OCI-LY1 (cell line): ENCODE measurements at regions not wholly inside any gene's neighbourhood (a gene's known extent, or its start where the extent isn't known, plus 50 kb on each side); places are given as distances from the start of the nearest gene placed in this dataset.

Experiments
- H2AFZ ChIP-seq: fragments of 200-600 bp; sonication (generic), shearing (Covaris generic); 2 replicates; pipeline ENCODE4 v1.6.0; 2014; ENCODE audit warnings: antibody characterized with exemption, mild to moderate bottlenecking, low read length
- H3F3A ChIP-seq: fragments of 200-600 bp; sonication (generic), shearing (Covaris generic); 2 replicates; pipeline ENCODE4 v1.6.0; 2014; ENCODE audit warnings: mild to moderate bottlenecking, antibody characterized with exemption, low read length, moderate library complexity; ENCODE audit not compliant: insufficient read depth
- H3K27ac ChIP-seq: fragments of 200-600 bp; sonication (generic); 2 replicates; pipeline ENCODE4 v1.5.1; 2014; ENCODE audit warnings: low read length, mixed run types, mild to moderate bottlenecking, low read depth; ENCODE audit not compliant: poor library complexity, severe bottlenecking
- H3K27me3 ChIP-seq: fragments of 200-600 bp; sonication (generic); 2 replicates; pipeline ENCODE4 v1.6.0; 2014; ENCODE audit warnings: antibody characterized with exemption, mild to moderate bottlenecking, low read length, moderate library complexity; ENCODE audit not compliant: insufficient read depth
- H3K36me3 ChIP-seq: fragments of 200-600 bp; sonication (generic); 2 replicates; pipeline ENCODE4 v1.6.1; 2014; ENCODE audit warnings: mild to moderate bottlenecking, antibody characterized with exemption, low read length, moderate library complexity, mixed read lengths; ENCODE audit not compliant: insufficient read depth
- H3K4me1 ChIP-seq: fragments of 200-600 bp; sonication (generic); 2 replicates; pipeline ENCODE4 v1.5.1; 2014; ENCODE audit warnings: mild to moderate bottlenecking, low read length, moderate library complexity; ENCODE audit not compliant: insufficient read depth, severe bottlenecking
- H3K4me2 ChIP-seq: fragments of 200-600 bp; sonication (generic), shearing (Covaris generic); 2 replicates; pipeline ENCODE4 v1.6.1; 2014; ENCODE audit warnings: low read length
- H3K4me3 ChIP-seq: fragments of 200-600 bp; sonication (generic); 2 replicates; pipeline ENCODE4 v1.5.1; 2014; ENCODE audit warnings: low read length, low read depth, mild to moderate bottlenecking, mixed read lengths; ENCODE audit not compliant: poor library complexity, severe bottlenecking
- H3K79me2 ChIP-seq: fragments of 200-600 bp; shearing (Covaris generic); 2 replicates; pipeline ENCODE4 v1.6.1; 2016; ENCODE audit warnings: mixed run types, low read length, mixed read lengths; ENCODE audit not compliant: insufficient read depth
- H3K9ac ChIP-seq: fragments of 200-600 bp; sonication (generic), shearing (Covaris generic); 2 replicates; pipeline ENCODE4 v1.6.1; 2014; ENCODE audit warnings: mild to moderate bottlenecking, low read length, mixed read lengths
- H3K9me2 ChIP-seq: fragments of 200-600 bp; sonication (generic), shearing (Covaris generic); 2 replicates; pipeline ENCODE4 v1.6.1; 2014; ENCODE audit warnings: low read depth, mild to moderate bottlenecking, low read length, mixed read lengths
- H3K9me3 ChIP-seq: fragments of 200-600 bp; shearing (Covaris generic); 2 replicates; pipeline ENCODE4 v1.6.1; 2014; ENCODE audit warnings: low read length, mixed read lengths
- H4K20me1 ChIP-seq: fragments of 200-600 bp; sonication (generic), shearing (Covaris generic); 2 replicates; pipeline ENCODE4 v1.6.0; 2016; ENCODE audit warnings: mild to moderate bottlenecking, low read length; ENCODE audit not compliant: insufficient read depth
- EZH2 ChIP-seq: fragments of 200-600 bp; sonication (generic), shearing (Covaris generic); IDR thresholded peaks from 2 replicates; pipeline ENCODE4 v1.8.0; 2017; ENCODE audit warnings: borderline replicate concordance, mixed run types, mild to moderate bottlenecking, antibody characterized with exemption, low read length, moderate library complexity, mixed read lengths
- TF ChIP-seq, protein P1 (sequence below): fragments of 200-600 bp; sonication (generic), shearing (Covaris generic); IDR thresholded peaks from 2 replicates; pipeline ENCODE4 v1.5.1; 2017; ENCODE audit warnings: mild to moderate bottlenecking, antibody characterized with exemption, low read length, moderate library complexity, mixed read lengths

DNA sequence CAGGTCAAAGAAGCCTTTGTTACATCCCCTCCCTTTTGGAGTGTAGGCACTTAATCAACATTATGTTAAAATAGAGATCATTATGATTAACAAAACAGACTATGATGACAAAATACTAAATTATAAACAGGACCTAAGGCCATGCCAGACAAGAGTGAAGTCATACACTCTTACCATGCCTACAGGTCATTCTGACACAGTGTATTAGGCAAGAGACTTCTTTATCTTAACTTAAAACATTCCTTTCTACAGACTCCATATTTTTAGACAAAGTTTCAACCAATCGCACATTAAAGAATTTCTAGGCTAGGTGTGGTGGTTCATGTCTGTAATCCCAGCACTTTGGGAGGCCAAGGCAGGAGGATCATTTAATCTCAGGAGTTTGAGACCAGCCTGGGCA, 128.6 kb upstream of the SLC34A2 start:
- H3K9me2 ChIP-seq, result no peaks in the 10 kb centered on the region
- H3K27me3 ChIP-seq, result no peaks in the 10 kb centered on the region
- H3K36me3 ChIP-seq, result no peaks in the 10 kb centered on the region
- no peaks in the 10 kb centered on the region for H3F3A ChIP-seq
- H3K4me3 ChIP-seq, result no peak overlapping the region
- H3K27ac ChIP-seq, result no peak overlapping the region
- TF ChIP-seq EZH2, result no peak
- TF ChIP-seq, protein P1, sequence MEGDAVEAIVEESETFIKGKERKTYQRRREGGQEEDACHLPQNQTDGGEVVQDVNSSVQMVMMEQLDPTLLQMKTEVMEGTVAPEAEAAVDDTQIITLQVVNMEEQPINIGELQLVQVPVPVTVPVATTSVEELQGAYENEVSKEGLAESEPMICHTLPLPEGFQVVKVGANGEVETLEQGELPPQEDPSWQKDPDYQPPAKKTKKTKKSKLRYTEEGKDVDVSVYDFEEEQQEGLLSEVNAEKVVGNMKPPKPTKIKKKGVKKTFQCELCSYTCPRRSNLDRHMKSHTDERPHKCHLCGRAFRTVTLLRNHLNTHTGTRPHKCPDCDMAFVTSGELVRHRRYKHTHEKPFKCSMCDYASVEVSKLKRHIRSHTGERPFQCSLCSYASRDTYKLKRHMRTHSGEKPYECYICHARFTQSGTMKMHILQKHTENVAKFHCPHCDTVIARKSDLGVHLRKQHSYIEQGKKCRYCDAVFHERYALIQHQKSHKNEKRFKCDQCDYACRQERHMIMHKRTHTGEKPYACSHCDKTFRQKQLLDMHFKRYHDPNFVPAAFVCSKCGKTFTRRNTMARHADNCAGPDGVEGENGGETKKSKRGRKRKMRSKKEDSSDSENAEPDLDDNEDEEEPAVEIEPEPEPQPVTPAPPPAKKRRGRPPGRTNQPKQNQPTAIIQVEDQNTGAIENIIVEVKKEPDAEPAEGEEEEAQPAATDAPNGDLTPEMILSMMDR, result no peak
- H3K9ac ChIP-seq, result no peak overlapping the region
- no peaks in the 10 kb centered on the region for H3K79me2 ChIP-seq
- H3K9me3 ChIP-seq, result no peaks in the 10 kb centered on the region
- H4K20me1 ChIP-seq, result no peaks in the 10 kb centered on the region
- no peak overlapping the region for H3K4me2 ChIP-seq
- no peaks in the 10 kb centered on the region for H3K4me1 ChIP-seq
- no peak overlapping the region for H2AFZ ChIP-seq

DNA sequence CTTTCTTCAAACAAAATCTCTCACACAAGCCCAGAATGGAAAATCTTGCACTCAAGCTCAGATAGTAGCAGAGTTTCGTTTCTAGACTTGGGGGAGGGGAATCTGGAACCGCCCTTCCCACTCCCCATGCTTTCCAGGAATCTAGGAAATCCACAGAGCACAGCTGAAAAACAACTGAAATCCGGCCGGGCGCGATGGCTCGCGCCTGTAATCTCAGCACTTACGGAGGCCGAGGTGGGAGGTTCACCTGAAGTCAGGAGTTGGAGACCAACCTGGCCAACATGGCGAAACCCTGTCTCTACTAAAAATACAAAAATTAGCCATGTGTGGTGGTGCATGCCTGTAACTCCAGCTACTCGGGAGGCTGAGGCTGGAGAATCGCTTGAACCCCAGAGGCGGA, 127.3 kb upstream of the SLC34A2 start:
- Histone ChIP-seq H3K4me3 (no peak overlapping the region), H3K4me2 (no peak overlapping the region), H2AFZ (no peak overlapping the region), H3K9me2 (no peaks in the 10 kb centered on the region), H3K27me3 (no peaks in the 10 kb centered on the region), H3K9ac (no peak overlapping the region), H3K36me3 (no peaks in the 10 kb centered on the region), H3F3A (no peaks in the 10 kb centered on the region), H3K9me3 (no peaks in the 10 kb centered on the region), H3K27ac (no peak overlapping the region), H4K20me1 (no peaks in the 10 kb centered on the region), H3K79me2 (no peaks in the 10 kb centered on the region), H3K4me1 (no peaks in the 10 kb centered on the region)
- TF ChIP-seq, protein P1, result no peak
- no peak for TF ChIP-seq EZH2

DNA sequence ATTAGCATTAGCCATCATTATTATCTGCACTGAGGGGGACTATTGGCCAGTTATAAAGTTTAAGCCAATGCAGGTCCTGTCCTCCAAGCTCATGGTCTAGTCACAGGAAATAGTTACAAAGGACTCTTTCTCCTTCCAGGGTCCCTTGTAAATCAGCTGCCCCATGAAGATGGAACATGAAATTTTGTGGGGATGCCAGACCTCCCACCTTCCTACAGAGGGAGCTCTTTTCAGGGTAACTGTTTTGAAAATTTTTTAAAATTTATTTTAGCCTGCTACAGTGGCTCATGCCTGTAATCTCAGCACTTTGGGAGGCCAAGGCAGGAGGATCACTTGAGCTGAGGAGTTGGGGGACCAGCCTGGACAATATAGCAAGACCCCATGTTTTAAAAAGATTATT, 124.4 kb upstream of the SLC34A2 start:
- H3K36me3 ChIP-seq, result no peaks in the 10 kb centered on the region
- no peaks in the 10 kb centered on the region for H3K27me3 ChIP-seq
- H3K4me1 ChIP-seq, result no peaks in the 10 kb centered on the region

More for the DNA sequence above, 124.4 kb upstream of the SLC34A2 start:
- Histone ChIP-seq H3F3A (no peaks in the 10 kb centered on the region), H3K79me2 (no peaks in the 10 kb centered on the region), H3K9me3 (no peaks in the 10 kb centered on the region), H4K20me1 (no peaks in the 10 kb centered on the region), H2AFZ (no peak overlapping the region), H3K4me2 (no peak overlapping the region), H3K27ac (no peak overlapping the region), H3K9ac (no peak overlapping the region), H3K9me2 (no peaks in the 10 kb centered on the region), H3K4me3 (no peak overlapping the region)
- TF ChIP-seq EZH2, result no peak
- TF ChIP-seq, protein P1, result peak; percentile 28; the same call in 1 of the 2 replicates
